Endodermal cell (in vitro differentiated cells): ENCODE measurements at regions not wholly inside any gene's neighbourhood (a gene's known extent, or its start where the extent isn't known, plus 50 kb on each side); places are given as distances from the start of the nearest gene placed in this dataset.

Experiments used
- DNase-seq: peaks from one replicate; pipeline ENCODE4 v3.0.0-alpha.2; 2017
- H3K27ac ChIP-seq: 2 replicates; pipeline ENCODE4 v1.5.1; 2013; ENCODE audit warnings: mild to moderate bottlenecking, low read depth, low read length, moderate library complexity
- H3K27me3 ChIP-seq: 2 replicates; pipeline ENCODE4 v1.6.1; 2013; ENCODE audit warnings: mild to moderate bottlenecking, low read length, moderate library complexity; ENCODE audit not compliant: insufficient read depth, control insufficient read depth, poor library complexity, severe bottlenecking
- H3K36me3 ChIP-seq: 2 replicates; pipeline ENCODE4 v1.7.0; 2013; ENCODE audit warnings: mild to moderate bottlenecking, low read length, moderate library complexity; ENCODE audit not compliant: control insufficient read depth, insufficient read depth
- H3K4me1 ChIP-seq: one replicate; pipeline ENCODE4 v1.7.0; 2013; ENCODE audit warnings: low read length; ENCODE audit not compliant: control insufficient read depth, insufficient read depth
- H3K4me3 ChIP-seq: 2 replicates; pipeline ENCODE4 v1.5.1; 2013; ENCODE audit warnings: mild to moderate bottlenecking, low read length, moderate library complexity
- H3K9ac ChIP-seq: 2 replicates; pipeline ENCODE4 v1.6.1; 2013; ENCODE audit warnings: mild to moderate bottlenecking, low read length, moderate library complexity; ENCODE audit not compliant: poor library complexity, severe bottlenecking; ENCODE audit errors: extremely low read depth
- H3K9me3 ChIP-seq: 2 replicates; pipeline ENCODE4 v1.6.1; 2013; ENCODE audit warnings: mild to moderate bottlenecking, low read length, moderate library complexity; ENCODE audit not compliant: control insufficient read depth
- H3K27ac Mint-ChIP-seq: 2 replicates; pipeline ENCODE4 v1.8.0; 2020; ENCODE audit warnings: mixed read lengths
- H3K27me3 Mint-ChIP-seq: 2 replicates; pipeline ENCODE4 v1.8.0; 2021; ENCODE audit warnings: mild to moderate bottlenecking, mixed read lengths; ENCODE audit not compliant: insufficient read depth
- H3K36me3 Mint-ChIP-seq: 2 replicates; pipeline ENCODE4 v1.8.0; 2020; ENCODE audit warnings: low read depth, mixed read lengths
- H3K4me1 Mint-ChIP-seq: 2 replicates; pipeline ENCODE4 v1.8.0; 2020; ENCODE audit warnings: mixed read lengths
- H3K4me3 Mint-ChIP-seq: 2 replicates; pipeline ENCODE4 v1.8.0; 2020; ENCODE audit warnings: mild to moderate bottlenecking, moderate library complexity, mixed read lengths
- H3K9me3 Mint-ChIP-seq: 2 replicates; pipeline ENCODE4 v1.8.0; 2020; ENCODE audit warnings: mild to moderate bottlenecking, mixed read lengths
- CTCF ChIP-seq: fragments of 200-600 bp; sonication (generic); conservative IDR thresholded peaks from 2 replicates; pipeline ENCODE4 v1.5.0; 2021; ENCODE audit warnings: antibody characterized with exemption, mild to moderate bottlenecking
- WGBS, 2 experiments: methylation state at CpG; one replicate each; pipeline versions ENCODE4 v1.1.5 to v1.1.7; 2013; ENCODE audit warnings: missing lambda C conversion rate in 2 of 2, mixed read lengths in 1 of 2; ENCODE audit not compliant: insufficient coverage in 1 of 2, insufficient read length in 1 of 2; 5-methylcytosine and 5-hydroxymethylcytosine counted together

GRCh38 chr11:119912229-119912628, 183.2 kb upstream of the NECTIN1 start:
- Histone ChIP-seq H3K4me3 (no peak overlapping the region), H3K9ac (no peak overlapping the region), H3K4me1 (peaks cover 4% of the 10 kb centered on the region), H3K27me3 (no peaks in the 10 kb centered on the region), H3K9me3 (peaks cover 13% of the 10 kb centered on the region), H3K27ac (no peak overlapping the region), H3K36me3 (no peaks in the 10 kb centered on the region)
- peaks cover 7% of the 10 kb centered on the region for H3K27me3 Mint-ChIP-seq
- no peak overlapping the region for H3K4me3 Mint-ChIP-seq
- no peak overlapping the region for H3K27ac Mint-ChIP-seq
- H3K36me3 Mint-ChIP-seq = no peaks in the 10 kb centered on the region
- peaks cover 22% of the 10 kb centered on the region for H3K4me1 Mint-ChIP-seq
- peaks cover 17% of the 10 kb centered on the region for H3K9me3 Mint-ChIP-seq
- no peak for TF ChIP-seq CTCF
- WGBS, 2 experiments = 83 to 90% methylated on average over 5 to 6 of the region's 6 CpGs
- DNase-seq = no peak

GRCh38 chr11:119910650-119911049, 181.7 kb upstream of the NECTIN1 start:
- no peak overlapping the region for H3K4me3 ChIP-seq
- no peak for TF ChIP-seq CTCF
- H3K27ac ChIP-seq = no peak overlapping the region
- Mint-ChIP-seq H3K27ac (no peak overlapping the region), H3K9me3 (peaks cover 12% of the 10 kb centered on the region), H3K4me1 (peaks cover 37% of the 10 kb centered on the region), H3K4me3 (no peak overlapping the region), H3K36me3 (no peaks in the 10 kb centered on the region), H3K27me3 (peaks cover 2% of the 10 kb centered on the region)
- H3K9me3 ChIP-seq = peaks cover 13% of the 10 kb centered on the region
- no peaks in the 10 kb centered on the region for H3K36me3 ChIP-seq
- H3K9ac ChIP-seq = no peak overlapping the region
- H3K27me3 ChIP-seq = no peaks in the 10 kb centered on the region
- peaks cover 15% of the 10 kb centered on the region for H3K4me1 ChIP-seq
- DNase-seq = no peak
- 94 to 100% methylated on average over 2 of the region's 2 CpGs for WGBS, 2 experiments

- no peak overlapping the region for H3K27ac Mint-ChIP-seq
- Histone ChIP-seq H3K27me3 (no peaks in the 10 kb centered on the region), H3K4me3 (no peak overlapping the region), H3K9ac (no peak overlapping the region), H3K4me1 (peaks cover 15% of the 10 kb centered on the region), H3K27ac (no peak overlapping the region), H3K9me3 (peaks cover 7% of the 10 kb centered on the region), H3K36me3 (no peaks in the 10 kb centered on the region)
- WGBS, 2 experiments = 90 to 93% methylated on average over 3 to 4 of the region's 4 CpGs
- peaks cover 6% of the 10 kb centered on the region for H3K9me3 Mint-ChIP-seq
- peaks cover 2% of the 10 kb centered on the region for H3K27me3 Mint-ChIP-seq
- no peaks in the 10 kb centered on the region for H3K36me3 Mint-ChIP-seq
- H3K4me3 Mint-ChIP-seq = no peak overlapping the region
- peaks cover 41% of the 10 kb centered on the region for H3K4me1 Mint-ChIP-seq
- DNase-seq = no peak
- TF ChIP-seq CTCF = no peak
Observed at GRCh38 chr11:119910051-119910450, 181.1 kb upstream of the NECTIN1 start.
